ENCODE measurements at regions not wholly inside any gene's neighbourhood (a gene's known extent, or its start where the extent isn't known, plus 50 kb on each side); places are given as distances from the start of the nearest gene placed in this dataset.

- TF ChIP-seq CTCF (conservative IDR thresholded peaks at IDR 0.05) = no peak
- TF ChIP-seq EZH2 (IDR thresholded peaks at IDR 0.05; ENCODE audit: low read depth) = no peak
Observed at GRCh38 chr2:121142452-121142851, 142.6 kb downstream of the TFCP2L1 start.
